IPS DF 6.9 (cell line): ENCODE measurements at regions not wholly inside any gene's neighbourhood (a gene's known extent, or its start where the extent isn't known, plus 50 kb on each side); places are given as distances from the start of the nearest gene placed in this dataset.

Experiments used
- DNase-seq: peaks from one replicate; pipeline ENCODE4 v3.0.0-alpha.2; 2013; ENCODE audit warnings: low read depth, low spot score
- H3K27ac ChIP-seq: one replicate; pipeline ENCODE4 v1.5.1; 2013; ENCODE audit warnings: low read length, control low read depth
- H3K27me3 ChIP-seq: 2 replicates; pipeline ENCODE4 v1.6.1; 2013; ENCODE audit warnings: mild to moderate bottlenecking, low read length; ENCODE audit not compliant: control insufficient read depth, insufficient read depth
- H3K36me3 ChIP-seq: 2 replicates; pipeline ENCODE4 v1.6.1; 2013; ENCODE audit warnings: low read length; ENCODE audit not compliant: control insufficient read depth, insufficient read depth
- H3K4me1 ChIP-seq: 2 replicates; pipeline ENCODE4 v1.6.1; 2013; ENCODE audit warnings: low read length; ENCODE audit not compliant: control insufficient read depth, insufficient read depth
- H3K4me3 ChIP-seq: 2 replicates; pipeline ENCODE4 v1.5.1; 2013; ENCODE audit warnings: mild to moderate bottlenecking, low read length
- H3K9me3 ChIP-seq: 2 replicates; pipeline ENCODE4 v1.6.1; 2013; ENCODE audit warnings: low read length, inconsistent platforms; ENCODE audit not compliant: control insufficient read depth, insufficient read depth
- WGBS: extraction: QIAGEN DNeasy Blood & Tissue Kit; methylation state at CpG from one replicate; pipeline ENCODE4 v1.1.7; 2013; ENCODE audit warnings: mixed read lengths, missing lambda C conversion rate; ENCODE audit not compliant: insufficient read length, insufficient coverage; 5-methylcytosine and 5-hydroxymethylcytosine counted together

DNA sequence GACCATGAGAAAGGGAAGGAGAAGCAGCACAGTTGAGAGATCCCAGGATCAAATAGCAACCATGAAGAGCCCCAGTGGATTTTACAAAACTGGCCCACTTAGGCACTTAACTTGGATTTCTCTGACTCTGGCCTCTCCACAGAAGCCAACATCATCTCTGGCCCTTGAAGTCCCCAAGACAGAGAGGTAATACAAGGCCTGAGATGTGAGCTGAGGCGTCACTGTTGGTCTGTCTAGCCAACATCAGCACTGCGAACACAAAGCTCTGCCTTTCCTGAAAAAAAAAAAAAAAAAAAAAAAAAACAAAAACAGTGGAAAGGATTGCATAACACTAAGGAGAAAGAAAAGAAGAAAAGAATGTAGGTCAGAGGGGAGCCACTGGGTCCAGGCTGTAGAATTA is 378.3 kb downstream of the BRINP1 start:
- Histone ChIP-seq H3K9me3 (no peaks in the 10 kb centered on the region), H3K36me3 (no peaks in the 10 kb centered on the region)
- no peak for DNase-seq

DNA sequence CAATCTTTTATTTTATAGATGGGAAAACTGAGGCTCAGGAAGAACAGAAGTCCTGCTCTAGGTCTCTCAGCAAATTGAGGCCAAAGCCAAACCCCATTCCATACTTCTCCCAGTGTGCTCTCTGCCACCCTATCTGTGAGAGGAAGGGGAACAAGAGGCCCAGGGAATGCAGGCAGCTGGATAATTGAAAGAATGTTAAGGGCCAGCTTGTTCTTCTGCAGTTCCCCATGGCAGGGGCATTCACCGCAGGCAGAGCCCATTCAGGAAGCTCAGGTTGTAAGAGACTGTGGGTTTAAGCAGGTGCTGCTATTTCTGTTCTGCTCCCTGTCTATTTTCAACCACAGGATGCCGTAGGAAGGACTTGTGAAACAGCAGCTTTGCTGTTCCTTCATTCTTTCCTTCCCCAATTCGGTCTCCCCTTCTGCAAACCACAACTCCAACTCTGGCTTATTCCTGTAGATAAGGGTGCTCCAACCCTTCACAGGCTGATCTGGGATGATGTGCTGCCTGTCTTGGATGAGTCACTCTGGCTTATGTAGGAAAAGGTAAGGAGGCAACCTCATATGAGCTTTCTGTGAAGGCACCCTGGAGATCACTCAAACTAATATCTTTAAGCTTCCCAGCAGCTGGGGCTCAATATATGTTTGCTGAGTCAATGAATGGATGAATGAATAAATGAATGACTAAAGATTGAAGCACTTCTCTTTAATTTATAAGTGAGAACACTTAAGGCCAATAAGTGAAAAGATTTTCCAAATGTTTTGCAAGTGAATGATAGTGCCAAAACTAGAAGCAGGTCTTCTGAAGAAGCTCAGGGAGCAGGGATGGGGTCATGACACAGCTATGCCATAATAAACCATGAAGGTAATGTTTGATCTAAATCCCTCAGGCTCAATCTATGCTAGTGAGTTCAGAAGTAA is 377.6 kb downstream of the BRINP1 start:
- Histone ChIP-seq H3K27ac (no peak overlapping the region), H3K4me3 (no peak overlapping the region), H3K9me3 (no peaks in the 10 kb centered on the region), H3K27me3 (no peaks in the 10 kb centered on the region), H3K36me3 (no peaks in the 10 kb centered on the region), H3K4me1 (no peaks in the 10 kb centered on the region)
- no CpG with 5 or more reads among the region's 3 CpGs for WGBS
- no peak for DNase-seq

More for the DNA sequence above, 378.3 kb downstream of the BRINP1 start:
- no peak overlapping the region for H3K4me3 ChIP-seq
- H3K27me3 ChIP-seq, result no peaks in the 10 kb centered on the region
- no CpG with 5 or more reads among the region's 2 CpGs for WGBS
- no peaks in the 10 kb centered on the region for H3K4me1 ChIP-seq
- H3K27ac ChIP-seq, result no peak overlapping the region

DNA sequence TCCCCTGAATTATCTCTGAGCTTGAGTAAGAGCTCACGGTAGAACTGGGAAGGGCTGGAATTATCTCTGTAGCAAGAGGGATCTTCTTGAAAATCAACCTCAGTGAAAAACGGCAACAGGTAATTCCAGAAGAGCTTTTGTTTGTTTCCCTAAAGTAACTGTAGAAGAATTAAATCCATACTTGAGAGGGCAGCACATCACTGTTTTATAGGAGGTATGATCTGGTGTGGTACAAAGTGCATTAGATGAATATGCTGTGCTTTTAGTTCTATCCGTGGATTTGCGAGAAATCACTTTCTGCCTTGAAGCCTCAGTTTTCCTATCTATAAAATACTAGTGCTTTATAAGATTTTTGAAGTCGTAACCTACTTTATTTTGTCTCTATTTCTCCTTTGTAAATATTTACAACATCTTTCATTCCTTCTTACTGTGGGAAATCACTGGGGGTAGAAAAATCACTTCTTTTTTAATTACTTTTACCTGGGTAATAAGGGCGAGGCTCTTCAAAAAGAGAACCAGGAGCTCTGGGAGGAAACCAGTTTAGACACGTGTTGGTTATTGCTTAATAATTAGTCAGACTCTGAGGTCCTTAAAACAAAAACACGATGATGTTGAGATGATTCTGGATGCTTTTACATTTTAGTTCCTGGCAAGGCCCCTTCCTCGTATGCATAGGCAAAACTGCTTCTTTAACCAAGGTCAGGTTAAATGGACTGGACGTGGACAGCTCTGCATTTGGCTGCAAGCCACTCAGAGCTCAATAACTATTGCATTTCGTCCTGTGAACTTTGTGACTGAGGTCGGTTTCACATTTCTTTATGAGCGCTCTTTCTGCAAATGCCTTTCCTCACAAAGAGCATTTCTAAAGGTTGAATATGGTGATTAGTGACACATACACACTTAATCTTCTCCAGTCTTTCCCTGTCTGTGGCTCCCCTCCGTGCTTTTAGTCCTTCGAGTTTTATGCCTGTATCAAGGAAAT is 376.1 kb downstream of the BRINP1 start:
- Histone ChIP-seq H3K36me3 (no peaks in the 10 kb centered on the region), H3K4me1 (no peaks in the 10 kb centered on the region), H3K27me3 (no peaks in the 10 kb centered on the region), H3K4me3 (no peak overlapping the region), H3K9me3 (no peaks in the 10 kb centered on the region), H3K27ac (no peak overlapping the region)
- DNase-seq, result no peak
- WGBS, result no CpG with 5 or more reads among the region's 15 CpGs

DNA sequence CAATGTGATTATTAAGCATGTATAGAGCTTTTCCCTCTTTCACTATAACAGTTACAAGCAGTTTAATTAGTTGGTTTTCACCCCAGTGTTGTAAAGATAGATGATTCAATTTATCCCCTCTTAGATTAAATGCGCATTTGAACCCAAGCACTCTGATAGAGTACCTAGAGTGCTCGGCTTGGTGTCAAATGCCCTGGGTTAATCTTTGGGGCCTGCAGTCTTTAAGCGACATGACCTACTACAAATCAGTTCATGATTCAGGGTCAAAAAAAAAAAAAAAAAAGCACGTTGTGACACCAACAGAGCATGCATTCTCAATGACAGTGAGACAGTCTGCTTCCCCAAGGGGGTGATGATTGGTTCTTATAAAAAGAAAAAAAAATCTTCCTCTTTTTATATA is 375.3 kb downstream of the BRINP1 start:
- Histone ChIP-seq H3K36me3 (no peaks in the 10 kb centered on the region), H3K4me3 (no peak overlapping the region), H3K27me3 (no peaks in the 10 kb centered on the region), H3K4me1 (no peaks in the 10 kb centered on the region), H3K27ac (no peak overlapping the region), H3K9me3 (no peaks in the 10 kb centered on the region)
- no CpG with 5 or more reads among the region's 4 CpGs for WGBS
- no peak for DNase-seq

GRCh38 chr9:119002491-119002890 is 366.7 kb downstream of the BRINP1 start:
- DNase-seq, result no peak
- H3K27me3 ChIP-seq, result no peaks in the 10 kb centered on the region
- no CpG with 5 or more reads among the region's 5 CpGs for WGBS
- H3K4me1 ChIP-seq, result no peaks in the 10 kb centered on the region
- no peaks in the 10 kb centered on the region for H3K9me3 ChIP-seq
- H3K4me3 ChIP-seq, result no peak overlapping the region
- no peak overlapping the region for H3K27ac ChIP-seq
- H3K36me3 ChIP-seq, result no peaks in the 10 kb centered on the region

DNA sequence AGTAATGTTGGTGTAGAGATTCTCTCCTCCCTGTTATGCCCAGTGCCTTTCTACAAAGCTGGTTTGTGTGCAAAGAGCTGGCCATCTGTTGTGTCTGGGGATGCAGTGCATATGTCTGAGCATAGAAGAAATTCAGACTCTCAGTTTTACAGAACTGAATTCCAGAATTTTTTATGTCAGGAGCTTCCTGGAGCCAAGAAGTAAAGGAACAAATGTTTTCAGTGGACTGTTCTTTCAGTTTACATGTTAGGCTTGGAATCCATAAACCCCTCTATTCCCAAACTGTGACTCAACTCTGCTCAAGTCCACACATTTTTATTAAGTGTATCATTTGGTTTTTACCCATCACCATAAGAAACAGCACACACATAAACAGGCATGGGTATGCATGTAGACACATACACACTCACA is 366.0 kb downstream of the BRINP1 start:
- Histone ChIP-seq H3K4me1 (no peaks in the 10 kb centered on the region), H3K4me3 (no peak overlapping the region), H3K36me3 (no peaks in the 10 kb centered on the region), H3K27me3 (no peaks in the 10 kb centered on the region), H3K27ac (no peak overlapping the region), H3K9me3 (no peaks in the 10 kb centered on the region)
- DNase-seq, result no peak

GRCh38 chr9:119003882-119004617 is 365.2 kb downstream of the BRINP1 start:
- H3K9me3 ChIP-seq, result no peaks in the 10 kb centered on the region
- no peaks in the 10 kb centered on the region for H3K36me3 ChIP-seq
- no CpG with 5 or more reads among the region's 2 CpGs for WGBS
- no peak overlapping the region for H3K4me3 ChIP-seq
- no peaks in the 10 kb centered on the region for H3K27me3 ChIP-seq
- no peaks in the 10 kb centered on the region for H3K4me1 ChIP-seq
- no peak overlapping the region for H3K27ac ChIP-seq
- no peak for DNase-seq

- H3K27ac ChIP-seq, result no peak overlapping the region
- no peaks in the 10 kb centered on the region for H3K4me1 ChIP-seq
- no peaks in the 10 kb centered on the region for H3K9me3 ChIP-seq
- no peaks in the 10 kb centered on the region for H3K27me3 ChIP-seq
- no CpG with 5 or more reads among the region's 2 CpGs for WGBS
- H3K36me3 ChIP-seq, result no peaks in the 10 kb centered on the region
- DNase-seq, result no peak
- no peak overlapping the region for H3K4me3 ChIP-seq
Measured at GRCh38 chr9:119004618-119004990, 364.6 kb downstream of the BRINP1 start.

GRCh38 chr9:119005162-119005561 is 364.1 kb downstream of the BRINP1 start:
- no peaks in the 10 kb centered on the region for H3K27me3 ChIP-seq
- no peaks in the 10 kb centered on the region for H3K36me3 ChIP-seq
- DNase-seq, result no peak
- H3K4me1 ChIP-seq, result no peaks in the 10 kb centered on the region
- H3K9me3 ChIP-seq, result no peaks in the 10 kb centered on the region
- no CpG with 5 or more reads among the region's 2 CpGs for WGBS
- no peak overlapping the region for H3K27ac ChIP-seq
- H3K4me3 ChIP-seq, result no peak overlapping the region

DNA sequence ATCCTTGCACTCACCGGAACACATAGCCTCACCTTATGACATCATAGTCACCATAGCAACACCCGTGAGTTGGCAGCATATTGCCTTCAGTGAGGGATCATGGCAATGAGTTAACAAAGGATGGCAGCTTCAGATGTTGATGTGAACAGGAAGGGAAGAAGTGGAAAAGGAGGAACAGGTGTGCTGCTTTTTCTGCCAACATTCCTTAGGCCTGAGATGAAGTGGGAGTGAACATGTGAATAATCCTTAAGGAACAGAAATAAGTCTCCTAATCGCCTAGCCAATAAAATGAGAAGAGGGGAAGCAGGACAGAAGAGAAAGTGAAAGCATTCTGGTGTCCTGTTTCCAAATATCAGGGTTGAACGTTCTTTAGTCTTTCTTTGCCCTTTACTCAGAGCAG is 360.0 kb downstream of the BRINP1 start:
- no peaks in the 10 kb centered on the region for H3K36me3 ChIP-seq
- DNase-seq, result no peak
- H3K9me3 ChIP-seq, result no peaks in the 10 kb centered on the region
- no peak overlapping the region for H3K4me3 ChIP-seq
- no CpG with 5 or more reads among the region's 4 CpGs for WGBS
- no peaks in the 10 kb centered on the region for H3K27me3 ChIP-seq
- H3K27ac ChIP-seq, result no peak overlapping the region
- no peaks in the 10 kb centered on the region for H3K4me1 ChIP-seq
